ENCODE measurements at regions not wholly inside any gene's neighbourhood (a gene's known extent, or its start where the extent isn't known, plus 50 kb on each side); places are given as distances from the start of the nearest gene placed in this dataset.

GRCh38 chr2:217363470-217363869, 503.6 kb upstream of the TNP1 start:
- no peak for TF ChIP-seq CTCF (IDR thresholded peaks at IDR 0.05; ENCODE audit: insufficient read depth, low read depth, low read length)
- TF ChIP-seq EZH2 (IDR thresholded peaks at IDR 0.05; ENCODE audit: insufficient read depth, low read length) = no peak
